MCF 10A (cell line): ENCODE measurements at regions not wholly inside any gene's neighbourhood (a gene's known extent, or its start where the extent isn't known, plus 50 kb on each side); places are given as distances from the start of the nearest gene placed in this dataset.

Source experiments
- BruUV-seq: library from RNA; stranded (reverse); fragments of 400-500 nt; replicated peaks from 2 replicates; lab custom pipeline; 2021; lab: Mats Ljungman, UMichigan
- CTCF ChIA-PET: fragments of 300-600 bp; sonication (Branson Sonifier 250); formaldehyde crosslinking; extraction: SDS; loops from one replicate; lab custom pipeline; 2021; ENCODE audit warnings: antibody characterized with exemption, inconsistent platforms; lab: Yijun Ruan, JAX
- POLR2A ChIA-PET: fragments of 300-600, 350-650 bp; sonication (Branson Sonifier 250); formaldehyde crosslinking; extraction: SDS; loops from one replicate; lab custom pipeline; 2020; ENCODE audit warnings: antibody characterized with exemption, inconsistent platforms; lab: Yijun Ruan, JAX
- DNase-seq: peaks from one replicate; pipeline ENCODE4 v3.0.0-alpha.2; 2018; ENCODE audit not compliant: unreplicated experiment
- H3K27ac Mint-ChIP-seq: one replicate; pipeline ENCODE4 v1.8.0; 2022; ENCODE audit warnings: mild to moderate bottlenecking, low read depth, mixed read lengths; ENCODE audit not compliant: unreplicated experiment
- H3K27me3 Mint-ChIP-seq: one replicate; pipeline ENCODE4 v1.8.0; 2022; ENCODE audit warnings: mixed read lengths; ENCODE audit not compliant: insufficient read depth, unreplicated experiment
- H3K36me3 Mint-ChIP-seq: one replicate; pipeline ENCODE4 v1.8.0; 2022; ENCODE audit warnings: mild to moderate bottlenecking, moderate library complexity, mixed read lengths; ENCODE audit not compliant: insufficient read depth, unreplicated experiment
- H3K4me1 Mint-ChIP-seq: one replicate; pipeline ENCODE4 v1.8.0; 2022; ENCODE audit warnings: mixed read lengths; ENCODE audit not compliant: insufficient read depth, unreplicated experiment
- H3K4me3 Mint-ChIP-seq: one replicate; pipeline ENCODE4 v1.8.0; 2022; ENCODE audit warnings: mild to moderate bottlenecking, moderate library complexity, mixed read lengths; ENCODE audit not compliant: unreplicated experiment
- H3K9me3 Mint-ChIP-seq: one replicate; pipeline ENCODE4 v1.8.0; 2022; ENCODE audit warnings: mixed read lengths; ENCODE audit not compliant: unreplicated experiment
- intact Hi-C: fragments of 100-400 bp; cut with micrococcal nuclease; formaldehyde crosslinking; loops from 2 replicates; pipeline ENCODE4 v1.14.1; 2022
- TF ChIP-seq, protein P1 (sequence below): fragments of 200-600 bp; IDR thresholded peaks from one replicate; pipeline ENCODE4 v1.8.0; 2022; ENCODE audit warnings: antibody characterized with exemption, mild to moderate bottlenecking; ENCODE audit not compliant: unreplicated experiment

DNA sequence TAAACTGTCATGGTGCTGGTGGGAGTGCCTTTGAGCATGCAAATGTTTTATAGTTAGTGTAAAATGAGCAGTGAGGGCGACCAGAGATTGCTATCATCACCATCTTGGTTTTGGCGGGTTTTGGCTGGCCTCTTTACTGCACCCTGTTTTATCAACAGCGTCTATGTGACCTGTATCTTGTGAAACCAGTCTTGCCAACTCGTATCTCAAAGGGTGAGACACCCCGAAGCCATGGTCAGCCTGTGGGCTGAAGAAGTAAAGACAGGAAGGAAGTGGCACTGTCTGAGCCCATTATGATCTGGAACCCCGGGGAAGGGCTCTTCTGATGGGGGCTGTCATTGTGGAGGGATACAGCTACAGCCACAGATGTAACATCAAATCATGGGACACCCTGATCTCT is 81.5 kb upstream of the FAM216B start:
- no peaks in the 10 kb centered on the region for H3K27me3 Mint-ChIP-seq
- H3K9me3 Mint-ChIP-seq: no peaks in the 10 kb centered on the region
- ChIA-PET CTCF (no interaction called here), POLR2A (interaction anchor here (0.7 kb wide), 1 partner anchor 16 kb away, joined by 3 read pairs; no protein-coding TSS in a partner anchor)
- no peak overlapping the region for H3K4me3 Mint-ChIP-seq
- no peaks in the 10 kb centered on the region for H3K36me3 Mint-ChIP-seq
- TF ChIP-seq, protein P1, sequence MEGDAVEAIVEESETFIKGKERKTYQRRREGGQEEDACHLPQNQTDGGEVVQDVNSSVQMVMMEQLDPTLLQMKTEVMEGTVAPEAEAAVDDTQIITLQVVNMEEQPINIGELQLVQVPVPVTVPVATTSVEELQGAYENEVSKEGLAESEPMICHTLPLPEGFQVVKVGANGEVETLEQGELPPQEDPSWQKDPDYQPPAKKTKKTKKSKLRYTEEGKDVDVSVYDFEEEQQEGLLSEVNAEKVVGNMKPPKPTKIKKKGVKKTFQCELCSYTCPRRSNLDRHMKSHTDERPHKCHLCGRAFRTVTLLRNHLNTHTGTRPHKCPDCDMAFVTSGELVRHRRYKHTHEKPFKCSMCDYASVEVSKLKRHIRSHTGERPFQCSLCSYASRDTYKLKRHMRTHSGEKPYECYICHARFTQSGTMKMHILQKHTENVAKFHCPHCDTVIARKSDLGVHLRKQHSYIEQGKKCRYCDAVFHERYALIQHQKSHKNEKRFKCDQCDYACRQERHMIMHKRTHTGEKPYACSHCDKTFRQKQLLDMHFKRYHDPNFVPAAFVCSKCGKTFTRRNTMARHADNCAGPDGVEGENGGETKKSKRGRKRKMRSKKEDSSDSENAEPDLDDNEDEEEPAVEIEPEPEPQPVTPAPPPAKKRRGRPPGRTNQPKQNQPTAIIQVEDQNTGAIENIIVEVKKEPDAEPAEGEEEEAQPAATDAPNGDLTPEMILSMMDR: no peak
- intact Hi-C loops: no loop called here
- no peak for DNase-seq
- no TSS peak for BruUV-seq
- no peak overlapping the region for H3K27ac Mint-ChIP-seq
- H3K4me1 Mint-ChIP-seq: peaks cover 11% of the 10 kb centered on the region

DNA sequence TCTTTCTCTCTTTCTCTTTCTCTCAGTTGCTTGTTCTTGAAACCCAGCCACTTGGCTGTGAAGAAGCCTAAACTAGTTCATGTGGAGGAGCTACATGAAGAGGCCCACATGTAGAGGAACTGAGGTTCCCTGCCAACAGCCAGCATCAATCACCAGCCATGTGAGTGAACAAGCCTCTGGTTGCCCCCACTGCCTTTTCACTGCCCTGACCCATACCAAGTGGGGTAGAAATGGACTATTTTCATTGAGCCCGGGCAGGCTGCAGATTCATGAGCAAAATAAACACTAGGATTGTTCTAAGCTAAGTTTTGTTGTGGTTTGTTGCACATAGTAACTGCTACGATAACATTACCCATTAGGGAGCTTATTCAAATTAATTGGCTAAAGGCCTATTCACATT is 78.7 kb upstream of the FAM216B start:
- BruUV-seq: no TSS peak
- no peak for DNase-seq
- H3K4me3 Mint-ChIP-seq: no peak overlapping the region
- H3K36me3 Mint-ChIP-seq: no peaks in the 10 kb centered on the region
- POLR2A ChIA-PET: interaction anchor here (1.2 to 1.3 kb wide), 2 partner anchors 18 kb away, joined by 3 to 4 read pairs; no protein-coding TSS in a partner anchor
- no peaks in the 10 kb centered on the region for H3K4me1 Mint-ChIP-seq
- TF ChIP-seq, protein P1: no peak
- intact Hi-C loops: no loop called here
- no peak overlapping the region for H3K27ac Mint-ChIP-seq
- H3K27me3 Mint-ChIP-seq: no peaks in the 10 kb centered on the region
- no peaks in the 10 kb centered on the region for H3K9me3 Mint-ChIP-seq
- CTCF ChIA-PET: interaction anchor here (0.7 to 0.9 kb wide), 2 partner anchors 10 to 42 kb away, joined by 4 read pairs; no protein-coding TSS in a partner anchor

DNA sequence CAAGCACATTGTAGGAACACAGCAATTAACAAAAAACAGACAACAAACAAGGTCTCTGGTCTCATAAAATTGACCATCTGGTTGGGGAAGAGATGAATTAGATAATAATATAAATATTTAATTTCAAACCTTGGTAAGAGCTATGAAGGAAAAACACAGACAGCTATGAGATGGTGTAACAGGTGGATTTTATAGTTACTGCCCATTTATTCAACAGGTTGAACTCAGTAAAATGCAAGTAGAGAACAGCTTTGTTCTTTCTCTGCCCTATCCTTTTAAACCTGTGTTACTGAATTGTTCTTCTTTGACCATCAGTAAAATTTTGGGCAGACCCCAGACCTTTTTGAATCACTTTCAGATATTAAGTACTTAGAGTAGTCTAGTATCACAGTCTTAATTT is 77.6 kb upstream of the FAM216B start:
- no TSS peak for BruUV-seq
- POLR2A ChIA-PET: interaction anchor here (1.3 kb wide), 1 partner anchor 17 kb away, joined by 4 read pairs; no protein-coding TSS in a partner anchor
- CTCF ChIA-PET: interaction anchor here (0.6 kb wide), 2 partner anchors 316 to 373 kb away, joined by 3 read pairs; no protein-coding TSS in a partner anchor

DNA sequence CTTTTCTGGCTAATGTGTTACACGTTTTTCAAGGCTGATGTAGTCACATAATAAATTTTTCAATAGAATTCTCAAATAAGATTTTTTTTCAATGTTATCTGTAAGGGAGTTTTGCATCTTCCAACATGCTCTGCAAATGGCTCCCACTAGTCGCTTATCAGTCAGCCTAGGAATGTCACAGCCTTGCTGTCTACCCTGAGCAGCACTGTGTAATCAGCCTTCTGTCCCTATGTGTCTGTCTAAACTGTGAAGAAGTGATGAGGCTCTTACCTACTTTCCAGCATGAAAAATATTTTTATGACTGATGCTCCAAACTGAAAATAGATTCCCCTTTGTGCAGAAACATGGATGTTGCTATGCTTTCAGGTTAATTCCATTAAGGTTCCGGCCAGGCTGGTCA is 75.1 kb upstream of the FAM216B start:
- Mint-ChIP-seq H3K9me3 (no peaks in the 10 kb centered on the region), H3K27ac (no peak overlapping the region), H3K27me3 (no peaks in the 10 kb centered on the region), H3K36me3 (no peaks in the 10 kb centered on the region), H3K4me1 (no peaks in the 10 kb centered on the region), H3K4me3 (no peak overlapping the region)
- TF ChIP-seq, protein P1: no peak
- ChIA-PET POLR2A (no interaction called here), CTCF (no interaction called here)
- intact Hi-C loops: no loop called here
- no peak for DNase-seq
- BruUV-seq: no TSS peak

More for the DNA sequence above, 77.6 kb upstream of the FAM216B start:
- Mint-ChIP-seq H3K4me1 (no peaks in the 10 kb centered on the region), H3K9me3 (no peaks in the 10 kb centered on the region), H3K4me3 (no peak overlapping the region), H3K36me3 (no peaks in the 10 kb centered on the region), H3K27ac (no peak overlapping the region), H3K27me3 (no peaks in the 10 kb centered on the region)
- TF ChIP-seq, protein P1: no peak
- no peak for DNase-seq
- intact Hi-C loops: no loop called here
